H9 (cell line): ENCODE measurements at regions not wholly inside any gene's neighbourhood (a gene's known extent, or its start where the extent isn't known, plus 50 kb on each side); places are given as distances from the start of the nearest gene placed in this dataset.

ENCODE experiments used
- DNase-seq: peaks from one replicate; pipeline ENCODE4 v3.0.0-alpha.2; 2017
- H2AFZ ChIP-seq: one replicate; pipeline ENCODE4 v1.6.1; 2013; ENCODE audit warnings: mild to moderate bottlenecking, low read length, control low read depth, moderate library complexity
- H2AK5ac ChIP-seq: 2 replicates; pipeline ENCODE4 v1.6.1; 2013; ENCODE audit warnings: low read length, control low read depth, mixed read lengths; ENCODE audit not compliant: insufficient read length
- H2BK120ac ChIP-seq: one replicate; pipeline ENCODE4 v1.6.1; 2013; ENCODE audit warnings: low read depth, mild to moderate bottlenecking, low read length, control low read depth, inconsistent platforms; ENCODE audit not compliant: poor library complexity, severe bottlenecking
- H2BK12ac ChIP-seq: 2 replicates; pipeline ENCODE4 v1.6.1; 2013; ENCODE audit warnings: low read length, control low read depth, mixed read lengths, low read depth; ENCODE audit not compliant: insufficient read length
- H2BK15ac ChIP-seq: 2 replicates; pipeline ENCODE4 v1.6.1; 2013; ENCODE audit warnings: low read depth, low read length, control low read depth
- H2BK20ac ChIP-seq: one replicate; pipeline ENCODE4 v1.6.1; 2013; ENCODE audit warnings: low read depth, mild to moderate bottlenecking, low read length, control low read depth, inconsistent platforms; ENCODE audit not compliant: poor library complexity, severe bottlenecking
- H2BK5ac ChIP-seq: 2 replicates; pipeline ENCODE4 v1.6.1; 2013; ENCODE audit warnings: low read length, control low read depth, mixed read lengths; ENCODE audit not compliant: insufficient read length
- H3K14ac ChIP-seq: 2 replicates; pipeline ENCODE4 v1.6.1; 2013; ENCODE audit warnings: low read length, control low read depth; ENCODE audit not compliant: insufficient read depth
- H3K18ac ChIP-seq: 2 replicates; pipeline ENCODE4 v1.6.1; 2013; ENCODE audit warnings: low read depth, mild to moderate bottlenecking, mixed read lengths, low read length, control low read depth; ENCODE audit not compliant: insufficient read length
- H3K23ac ChIP-seq: 2 replicates; pipeline ENCODE4 v1.6.1; 2013; ENCODE audit warnings: low read length, control low read depth, mixed read lengths, low read depth; ENCODE audit not compliant: insufficient read length
- H3K23me2 ChIP-seq: 2 replicates; pipeline ENCODE4 v1.6.1; 2013; ENCODE audit warnings: low read depth, mild to moderate bottlenecking, mixed read lengths, low read length, control low read depth; ENCODE audit not compliant: insufficient read length, poor library complexity, severe bottlenecking
- H3K27ac ChIP-seq: 2 replicates; pipeline ENCODE4 v1.5.1; 2013; ENCODE audit warnings: low read length, control low read depth, mixed read lengths, low read depth; ENCODE audit not compliant: insufficient read length
- H3K27me3 ChIP-seq: 2 replicates; pipeline ENCODE4 v1.6.1; 2013; ENCODE audit warnings: low read length, control low read depth, inconsistent platforms; ENCODE audit not compliant: insufficient read depth
- H3K4ac ChIP-seq: 2 replicates; pipeline ENCODE4 v1.6.1; 2013; ENCODE audit warnings: low read depth, mild to moderate bottlenecking, control low read depth, inconsistent platforms, low read length, moderate library complexity
- H3K4me1 ChIP-seq: 2 replicates; pipeline ENCODE4 v1.6.1; 2013; ENCODE audit warnings: low read length, control low read depth, inconsistent platforms; ENCODE audit not compliant: insufficient read depth
- H3K4me2 ChIP-seq: 2 replicates; pipeline ENCODE4 v1.6.1; 2013; ENCODE audit warnings: low read length, control low read depth, mixed read lengths; ENCODE audit not compliant: insufficient read length, insufficient read depth
- H3K56ac ChIP-seq: 2 replicates; pipeline ENCODE4 v1.6.1; 2013; ENCODE audit warnings: low read depth, mild to moderate bottlenecking, mixed read lengths, low read length, control low read depth; ENCODE audit not compliant: insufficient read length
- H3K79me1 ChIP-seq: 2 replicates; pipeline ENCODE4 v1.6.1; 2013; ENCODE audit warnings: low read depth, mild to moderate bottlenecking, moderate library complexity, low read length, control low read depth, inconsistent platforms; ENCODE audit not compliant: insufficient read depth, poor library complexity, severe bottlenecking
- H3K79me2 ChIP-seq: 2 replicates; pipeline ENCODE4 v1.6.1; 2013; ENCODE audit warnings: low read length, control low read depth, inconsistent platforms; ENCODE audit not compliant: insufficient read depth
- H3K9ac ChIP-seq: 2 replicates; pipeline ENCODE4 v1.6.1; 2013; ENCODE audit warnings: low read length, control low read depth, mixed read lengths; ENCODE audit not compliant: insufficient read length; ENCODE audit errors: extremely low read depth
- H3K9me3 ChIP-seq: one replicate; pipeline ENCODE4 v1.6.1; 2013; ENCODE audit warnings: low read depth, low read length, inconsistent platforms; ENCODE audit not compliant: control insufficient read depth
- H3T11ph ChIP-seq: one replicate; pipeline ENCODE4 v1.6.1; 2013; ENCODE audit warnings: mild to moderate bottlenecking, low read length, control low read depth, inconsistent platforms
- H4K20me1 ChIP-seq: one replicate; pipeline ENCODE4 v1.6.1; 2013; ENCODE audit not compliant: control insufficient read depth, insufficient read length, insufficient read depth
- H4K5ac ChIP-seq: 2 replicates; pipeline ENCODE4 v1.6.1; 2013; ENCODE audit warnings: low read depth, mild to moderate bottlenecking, mixed read lengths, low read length, control low read depth; ENCODE audit not compliant: insufficient read length
- H4K8ac ChIP-seq: replicated peaks from 2 replicates; pipeline ENCODE4 v1.6.1; 2013; ENCODE audit warnings: low read length, control low read depth, mixed read lengths, low read depth; ENCODE audit not compliant: insufficient read length
- H4K91ac ChIP-seq: 2 replicates; pipeline ENCODE4 v1.6.1; 2013; ENCODE audit warnings: low read depth, mild to moderate bottlenecking, moderate library complexity, mixed read lengths, low read length, control low read depth; ENCODE audit not compliant: insufficient read length
- H3K27ac Mint-ChIP-seq, 3 experiments: 2 replicates in 2 of 3; 3 replicates in 1 of 3; pipeline ENCODE4 v1.8.0; 2020 to 2021; ENCODE audit warnings: mixed read lengths in 3 of 3, mild to moderate bottlenecking in 1 of 3, moderate library complexity in 1 of 3
- H3K27me3 Mint-ChIP-seq: 2 replicates; pipeline ENCODE4 v1.8.0; 2021; ENCODE audit warnings: low read depth, mild to moderate bottlenecking, moderate library complexity, mixed read lengths
- H3K36me3 Mint-ChIP-seq, 3 experiments: 2 replicates in 2 of 3; 3 replicates in 1 of 3; pipeline ENCODE4 v1.8.0; 2020 to 2021; ENCODE audit warnings: low read depth in 3 of 3, mixed read lengths in 3 of 3; ENCODE audit not compliant: insufficient read depth in 1 of 3
- H3K4me1 Mint-ChIP-seq, 2 experiments: 2 replicates each; pipeline ENCODE4 v1.8.0; 2020; ENCODE audit warnings: mixed read lengths in 2 of 2
- H3K4me3 Mint-ChIP-seq, 2 experiments: 2 replicates in 1 of 2; 3 replicates in 1 of 2; pipeline ENCODE4 v1.8.0; 2020 to 2021; ENCODE audit warnings: mild to moderate bottlenecking in 2 of 2, mixed read lengths in 2 of 2, moderate library complexity in 1 of 2
- H3K9me3 Mint-ChIP-seq, 2 experiments: 2 replicates in 1 of 2; 3 replicates in 1 of 2; pipeline ENCODE4 v1.8.0; 2020; ENCODE audit warnings: mild to moderate bottlenecking in 2 of 2, mixed read lengths in 2 of 2, moderate library complexity in 1 of 2
- CTCF ChIP-seq: fragments of 200-600 bp; sonication (generic); conservative IDR thresholded peaks from 3 replicates; pipeline ENCODE4 v1.8.0; 2021; ENCODE audit warnings: antibody characterized with exemption, mild to moderate bottlenecking
- WGBS: extraction: QIAGEN DNeasy Blood & Tissue Kit; methylation state at CpG from one replicate; pipeline ENCODE4 v1.1.7; 2013; ENCODE audit warnings: missing lambda C conversion rate, low lambda C conversion rate, mixed read lengths; ENCODE audit not compliant: insufficient read length; ENCODE audit errors: extremely low coverage; 5-methylcytosine and 5-hydroxymethylcytosine counted together

GRCh38 chr2:239805043-239805329 lies 220.2 kb downstream of the NDUFA10 start:
- peaks cover 5 to 8% of the 10 kb centered on the region in 2 experiments for H3K4me1 Mint-ChIP-seq
- Histone ChIP-seq H4K20me1 (no peaks in the 10 kb centered on the region), H3K27me3 (no peaks in the 10 kb centered on the region), H3K9me3 (no peaks in the 10 kb centered on the region), H2BK12ac (no peak overlapping the region), H3K56ac (no peak overlapping the region), H3K9ac (no peak overlapping the region), H2BK120ac (no peak overlapping the region), H3K23ac (no peak overlapping the region), H2BK20ac (no peak overlapping the region), H2BK15ac (no peak overlapping the region), H4K5ac (no peak overlapping the region), H3K23me2 (no peaks in the 10 kb centered on the region), H3K27ac (no peak overlapping the region), H3K4me1 (no peaks in the 10 kb centered on the region), H3K4ac (no peak overlapping the region), H3K14ac (no peak overlapping the region; the same call in 1 of the 2 replicates), H4K8ac (no peak overlapping the region), H2AFZ (no peak overlapping the region), H2BK5ac (no peak overlapping the region), H3K79me2 (no peaks in the 10 kb centered on the region), H3T11ph (no peak overlapping the region), H3K79me1 (no peaks in the 10 kb centered on the region), H2AK5ac (no peak overlapping the region), H3K18ac (no peak overlapping the region), H4K91ac (no peak overlapping the region), H3K4me2 (no peak overlapping the region)
- no peak for DNase-seq
- TF ChIP-seq CTCF, result no peak
- H3K4me3 Mint-ChIP-seq, result no peak overlapping the region
- no peaks in the 10 kb centered on the region; a peak in 1 of 7 replicates for H3K36me3 Mint-ChIP-seq
- no CpG with 5 or more reads among the region's 12 CpGs for WGBS
- H3K9me3 Mint-ChIP-seq, result peaks cover 0 to 7% of the 10 kb centered on the region in 2 experiments; a peak in 3 of 5 replicates
- H3K27me3 Mint-ChIP-seq, result peaks cover 9% of the 10 kb centered on the region
- H3K27ac Mint-ChIP-seq, result no peak overlapping the region
